HG02943 (cell line): ENCODE measurements at regions not wholly inside any gene's neighbourhood (a gene's known extent, or its start where the extent isn't known, plus 50 kb on each side); places are given as distances from the start of the nearest gene placed in this dataset.

Experiments
- ATAC-seq: cut with Tn5 transposase; IDR thresholded peaks from one replicate; pipeline ENCODE4 v1.9.1; 2021; ENCODE audit warnings: mild to moderate bottlenecking, low read depth, moderate library complexity; ENCODE audit not compliant: unreplicated experiment

DNA sequence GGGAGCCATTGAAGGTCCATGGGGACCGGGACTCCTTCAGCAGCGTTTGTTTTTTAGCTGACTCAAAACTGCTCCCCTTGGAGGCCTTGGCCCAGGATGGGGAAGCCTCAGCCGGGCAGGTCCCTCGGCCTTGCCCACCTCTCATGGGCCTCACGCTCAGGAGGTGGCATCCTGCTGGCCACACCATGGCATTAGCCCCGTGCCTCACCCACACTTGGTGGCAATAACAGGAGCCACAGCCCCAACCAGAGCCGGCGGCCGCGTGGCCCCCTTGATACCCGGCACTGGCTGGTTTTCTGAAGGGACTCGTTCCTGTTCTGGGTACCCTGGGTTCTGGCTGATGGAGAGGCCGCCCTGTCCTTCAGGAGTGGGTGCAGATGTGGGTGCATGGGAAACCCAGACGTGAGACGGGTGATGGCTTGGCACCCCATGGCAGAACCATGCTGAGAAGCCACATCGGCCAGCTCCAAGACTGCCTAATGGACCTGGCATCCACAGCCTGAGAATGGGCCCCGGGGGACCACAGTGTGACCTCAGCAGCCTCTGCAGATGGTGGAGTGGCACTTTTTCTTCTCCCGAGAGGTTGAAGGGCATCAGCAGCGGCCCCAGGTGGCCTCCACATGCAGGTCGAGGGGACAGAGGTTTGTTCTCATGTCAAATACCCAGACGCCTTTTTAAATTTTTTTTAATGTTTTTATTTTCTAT, 49.8 kb upstream of the PPARA start:
- no peak for ATAC-seq
